Activated T-helper 1 cell treated with anti-CD3 and anti-CD28 coated beads, Interleukin-12 subunit alpha, Interleukin-12 subunit beta, Interleukin-2, Interleukin-4 antibody, amounts not matched to agents 30 ng/mL and 10 ng/mL and 1 ng/mL, durations not matched to agents 14 hours and 24 hours and 36 hours (primary cell): ENCODE measurements at regions not wholly inside any gene's neighbourhood (a gene's known extent, or its start where the extent isn't known, plus 50 kb on each side); places are given as distances from the start of the nearest gene placed in this dataset.

Experiments
- DNase-seq: peaks from one replicate; pipeline ENCODE4 v3.0.0; 2021; ENCODE audit warnings: low spot score
- H3K27ac Mint-ChIP-seq: one replicate; pipeline ENCODE4 v1.8.0; 2021; ENCODE audit warnings: mild to moderate bottlenecking, mixed read lengths
- H3K27me3 Mint-ChIP-seq: one replicate; pipeline ENCODE4 v1.8.0; 2022; ENCODE audit warnings: mild to moderate bottlenecking, moderate library complexity, mixed read lengths; ENCODE audit not compliant: insufficient read depth
- H3K36me3 Mint-ChIP-seq: one replicate; pipeline ENCODE4 v1.8.0; 2021; ENCODE audit warnings: low read depth, mixed read lengths
- H3K4me1 Mint-ChIP-seq: one replicate; pipeline ENCODE4 v1.8.0; 2021; ENCODE audit warnings: low read depth, mixed read lengths
- H3K4me3 Mint-ChIP-seq: one replicate; pipeline ENCODE4 v1.8.0; 2021; ENCODE audit warnings: mild to moderate bottlenecking, moderate library complexity, mixed read lengths
- H3K9me3 Mint-ChIP-seq: one replicate; pipeline ENCODE4 v1.8.0; 2021; ENCODE audit warnings: mixed read lengths
- intact Hi-C: fragments of 100-400 bp; cut with micrococcal nuclease; formaldehyde crosslinking; loops from one replicate; pipeline ENCODE4 v1.15.1; 2024

GRCh38 chr15:61657461-61657860, 402.8 kb downstream of the VPS13C start:
- Mint-ChIP-seq H3K36me3 (no peaks in the 10 kb centered on the region), H3K27me3 (peaks cover 2% of the 10 kb centered on the region), H3K4me1 (no peaks in the 10 kb centered on the region), H3K4me3 (no peak overlapping the region), H3K9me3 (no peaks in the 10 kb centered on the region), H3K27ac (no peak overlapping the region)
- intact Hi-C loops: no loop called here
- DNase-seq: no peak

- H3K9me3 Mint-ChIP-seq: no peaks in the 10 kb centered on the region
- H3K4me1 Mint-ChIP-seq: no peaks in the 10 kb centered on the region
- H3K27ac Mint-ChIP-seq: no peak overlapping the region
- DNase-seq: no peak
- no peaks in the 10 kb centered on the region for H3K27me3 Mint-ChIP-seq
- no peak overlapping the region for H3K4me3 Mint-ChIP-seq
- no peaks in the 10 kb centered on the region for H3K36me3 Mint-ChIP-seq
- intact Hi-C loops: no loop called here
Measured at GRCh38 chr15:61656391-61656790, 403.9 kb downstream of the VPS13C start.

- Mint-ChIP-seq H3K9me3 (no peaks in the 10 kb centered on the region), H3K36me3 (no peaks in the 10 kb centered on the region), H3K27me3 (no peaks in the 10 kb centered on the region), H3K4me3 (no peak overlapping the region), H3K4me1 (no peaks in the 10 kb centered on the region), H3K27ac (no peak overlapping the region)
- no peak for DNase-seq
- intact Hi-C loops: no loop called here
Measured at GRCh38 chr15:61655881-61656280, 404.4 kb downstream of the VPS13C start.

GRCh38 chr15:61654918-61655317, 405.3 kb downstream of the VPS13C start:
- Mint-ChIP-seq H3K9me3 (no peaks in the 10 kb centered on the region), H3K27me3 (no peaks in the 10 kb centered on the region), H3K4me1 (no peaks in the 10 kb centered on the region), H3K4me3 (no peak overlapping the region), H3K36me3 (no peaks in the 10 kb centered on the region), H3K27ac (no peak overlapping the region)
- intact Hi-C loops: no loop called here
- no peak for DNase-seq

- intact Hi-C loops: no loop called here
- Mint-ChIP-seq H3K4me3 (no peak overlapping the region), H3K9me3 (no peaks in the 10 kb centered on the region), H3K36me3 (no peaks in the 10 kb centered on the region), H3K4me1 (no peaks in the 10 kb centered on the region), H3K27me3 (no peaks in the 10 kb centered on the region), H3K27ac (no peak overlapping the region)
- DNase-seq: no peak
Measured at GRCh38 chr15:61654002-61654740, 406.1 kb downstream of the VPS13C start.

- Mint-ChIP-seq H3K27ac (no peak overlapping the region), H3K4me1 (no peaks in the 10 kb centered on the region)
- intact Hi-C loops: no loop called here
Measured at GRCh38 chr15:61653110-61653509, 407.1 kb downstream of the VPS13C start.

GRCh38 chr15:61651267-61651666, 409.0 kb downstream of the VPS13C start:
- no peaks in the 10 kb centered on the region for H3K4me1 Mint-ChIP-seq
- DNase-seq: no peak

More at GRCh38 chr15:61653110-61653509, 407.1 kb downstream of the VPS13C start:
- Mint-ChIP-seq H3K9me3 (no peaks in the 10 kb centered on the region), H3K36me3 (no peaks in the 10 kb centered on the region), H3K4me3 (no peak overlapping the region), H3K27me3 (peaks cover 4% of the 10 kb centered on the region)
- DNase-seq: no peak

GRCh38 chr15:61649046-61649445, 411.2 kb downstream of the VPS13C start:
- DNase-seq: no peak

More at GRCh38 chr15:61651267-61651666, 409.0 kb downstream of the VPS13C start:
- H3K9me3 Mint-ChIP-seq: no peaks in the 10 kb centered on the region
- intact Hi-C loops: no loop called here
- peaks cover 4% of the 10 kb centered on the region for H3K27me3 Mint-ChIP-seq
- no peaks in the 10 kb centered on the region for H3K36me3 Mint-ChIP-seq
- no peak overlapping the region for H3K27ac Mint-ChIP-seq
- no peak overlapping the region for H3K4me3 Mint-ChIP-seq

GRCh38 chr15:61644550-61644949, 415.4 kb upstream of the RORA start:
- H3K9me3 Mint-ChIP-seq: no peaks in the 10 kb centered on the region
- H3K4me1 Mint-ChIP-seq: no peaks in the 10 kb centered on the region
- no peak overlapping the region for H3K27ac Mint-ChIP-seq
- no peaks in the 10 kb centered on the region for H3K36me3 Mint-ChIP-seq
- peaks cover 10% of the 10 kb centered on the region for H3K27me3 Mint-ChIP-seq
- no peak for DNase-seq
- intact Hi-C loops: no loop called here
- no peak overlapping the region for H3K4me3 Mint-ChIP-seq

More at GRCh38 chr15:61649046-61649445, 411.2 kb downstream of the VPS13C start:
- H3K9me3 Mint-ChIP-seq: no peaks in the 10 kb centered on the region
- peaks cover 10% of the 10 kb centered on the region for H3K27me3 Mint-ChIP-seq
- H3K4me3 Mint-ChIP-seq: no peak overlapping the region
- no peaks in the 10 kb centered on the region for H3K36me3 Mint-ChIP-seq
- intact Hi-C loops: no loop called here
- no peak overlapping the region for H3K27ac Mint-ChIP-seq
- no peaks in the 10 kb centered on the region for H3K4me1 Mint-ChIP-seq

GRCh38 chr15:61641645-61642044, 412.5 kb upstream of the RORA start:
- no peak for DNase-seq
- Mint-ChIP-seq H3K4me1 (no peaks in the 10 kb centered on the region), H3K36me3 (no peaks in the 10 kb centered on the region), H3K4me3 (no peak overlapping the region), H3K27ac (no peak overlapping the region), H3K9me3 (no peaks in the 10 kb centered on the region), H3K27me3 (peaks cover 9% of the 10 kb centered on the region)
- intact Hi-C loops: no loop called here

GRCh38 chr15:61640756-61641155, 411.7 kb upstream of the RORA start:
- Mint-ChIP-seq H3K4me1 (no peaks in the 10 kb centered on the region), H3K27me3 (peaks cover 5% of the 10 kb centered on the region), H3K36me3 (no peaks in the 10 kb centered on the region), H3K4me3 (no peak overlapping the region), H3K27ac (no peak overlapping the region), H3K9me3 (no peaks in the 10 kb centered on the region)
- intact Hi-C loops: no loop called here
- no peak for DNase-seq

- Mint-ChIP-seq H3K4me3 (no peak overlapping the region), H3K27ac (no peak overlapping the region), H3K4me1 (no peaks in the 10 kb centered on the region), H3K36me3 (no peaks in the 10 kb centered on the region), H3K9me3 (no peaks in the 10 kb centered on the region), H3K27me3 (peaks cover 5% of the 10 kb centered on the region)
- no peak for DNase-seq
- intact Hi-C loops: no loop called here
Measured at GRCh38 chr15:61639491-61639890, 410.4 kb upstream of the RORA start.

GRCh38 chr15:61634837-61635236, 405.7 kb upstream of the RORA start:
- H3K27ac Mint-ChIP-seq: no peak overlapping the region
- intact Hi-C loops: no loop called here
- no peak for DNase-seq
- H3K4me3 Mint-ChIP-seq: no peak overlapping the region
- H3K4me1 Mint-ChIP-seq: no peaks in the 10 kb centered on the region
- H3K9me3 Mint-ChIP-seq: no peaks in the 10 kb centered on the region
- H3K27me3 Mint-ChIP-seq: peaks cover 7% of the 10 kb centered on the region
- H3K36me3 Mint-ChIP-seq: no peaks in the 10 kb centered on the region

GRCh38 chr15:61633951-61634350, 404.8 kb upstream of the RORA start:
- DNase-seq: no peak
- no peak overlapping the region for H3K27ac Mint-ChIP-seq
- no peaks in the 10 kb centered on the region for H3K4me1 Mint-ChIP-seq
- H3K4me3 Mint-ChIP-seq: no peak overlapping the region
- intact Hi-C loops: no loop called here
- H3K27me3 Mint-ChIP-seq: peaks cover 7% of the 10 kb centered on the region
- no peaks in the 10 kb centered on the region for H3K36me3 Mint-ChIP-seq
- no peaks in the 10 kb centered on the region for H3K9me3 Mint-ChIP-seq
